ENCODE measurements at regions not wholly inside any gene's neighbourhood (a gene's known extent, or its start where the extent isn't known, plus 50 kb on each side); places are given as distances from the start of the nearest gene placed in this dataset.

DNA sequence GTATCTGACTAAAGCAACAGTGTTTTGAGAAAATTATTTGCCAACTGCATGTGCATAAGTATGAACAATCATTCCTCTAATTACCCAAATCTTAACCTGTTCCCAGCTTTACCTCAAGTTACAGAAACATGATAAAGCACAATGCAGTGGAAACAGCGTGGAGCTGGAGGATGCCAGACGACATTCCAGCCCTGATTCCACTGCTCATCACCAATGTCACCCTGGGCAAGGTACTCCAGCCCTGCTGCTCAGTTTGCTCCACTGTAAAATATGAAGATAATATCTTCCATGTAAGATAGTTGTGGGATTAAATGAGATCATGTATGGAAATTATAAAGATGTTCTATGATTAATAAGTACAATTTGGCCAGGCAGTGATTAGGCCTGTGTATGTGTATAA, 50.4 kb upstream of the ODAD2 start:
- WGBS, 2 donors: 93 to 94% methylated on average over 2 of the region's 2 CpGs
- Histone ChIP-seq H3K36me3 (ENCODE audit: control insufficient read depth in 4 of 4, insufficient read depth in 4 of 4, low read length in 4 of 4) (peaks cover 0 to 3% (median 1%) of the 10 kb centered on the region in 4 donors), H3K4me3 (no peak overlapping the region), H3K27me3 (ENCODE audit: control insufficient read depth in 3 of 3, insufficient read depth in 3 of 3, low read length in 2 of 3) (no peaks in the 10 kb centered on the region), H3K9ac (ENCODE audit: insufficient read depth in 1 of 2, low read length in 2 of 2) (no peak overlapping the region), H3K9me3 (ENCODE audit: control insufficient read depth in 4 of 4, insufficient read depth in 3 of 4, low read length in 3 of 4) (no peaks in the 10 kb centered on the region), H3K4me1 (ENCODE audit: control insufficient read depth in 5 of 5, insufficient read depth in 5 of 5, low read length in 5 of 5) (peaks cover 0 to 9% (median 0%) of the 10 kb centered on the region in 5 donors), H3K27ac (ENCODE audit: low read depth in 1 of 2, low read length in 1 of 2) (no peak overlapping the region)
- TF ChIP-seq, protein P1, sequence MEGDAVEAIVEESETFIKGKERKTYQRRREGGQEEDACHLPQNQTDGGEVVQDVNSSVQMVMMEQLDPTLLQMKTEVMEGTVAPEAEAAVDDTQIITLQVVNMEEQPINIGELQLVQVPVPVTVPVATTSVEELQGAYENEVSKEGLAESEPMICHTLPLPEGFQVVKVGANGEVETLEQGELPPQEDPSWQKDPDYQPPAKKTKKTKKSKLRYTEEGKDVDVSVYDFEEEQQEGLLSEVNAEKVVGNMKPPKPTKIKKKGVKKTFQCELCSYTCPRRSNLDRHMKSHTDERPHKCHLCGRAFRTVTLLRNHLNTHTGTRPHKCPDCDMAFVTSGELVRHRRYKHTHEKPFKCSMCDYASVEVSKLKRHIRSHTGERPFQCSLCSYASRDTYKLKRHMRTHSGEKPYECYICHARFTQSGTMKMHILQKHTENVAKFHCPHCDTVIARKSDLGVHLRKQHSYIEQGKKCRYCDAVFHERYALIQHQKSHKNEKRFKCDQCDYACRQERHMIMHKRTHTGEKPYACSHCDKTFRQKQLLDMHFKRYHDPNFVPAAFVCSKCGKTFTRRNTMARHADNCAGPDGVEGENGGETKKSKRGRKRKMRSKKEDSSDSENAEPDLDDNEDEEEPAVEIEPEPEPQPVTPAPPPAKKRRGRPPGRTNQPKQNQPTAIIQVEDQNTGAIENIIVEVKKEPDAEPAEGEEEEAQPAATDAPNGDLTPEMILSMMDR (IDR thresholded peaks at IDR 0.05; ENCODE audit: control extremely low read depth, extremely low read depth): no peak
- DNase-seq (no peak), ATAC-seq (ENCODE audit: insufficient read depth, low FRiP score) (no peak)

All from lung (tissue), 11 donors.